ENCODE measurements at regions not wholly inside any gene's neighbourhood (a gene's known extent, or its start where the extent isn't known, plus 50 kb on each side); places are given as distances from the start of the nearest gene placed in this dataset.
"Not testable (repeated sequence)": the region's sequence is repeated elsewhere in the genome, so short reads cannot be mapped to it uniquely, and the experiment has no call there.

DNA sequence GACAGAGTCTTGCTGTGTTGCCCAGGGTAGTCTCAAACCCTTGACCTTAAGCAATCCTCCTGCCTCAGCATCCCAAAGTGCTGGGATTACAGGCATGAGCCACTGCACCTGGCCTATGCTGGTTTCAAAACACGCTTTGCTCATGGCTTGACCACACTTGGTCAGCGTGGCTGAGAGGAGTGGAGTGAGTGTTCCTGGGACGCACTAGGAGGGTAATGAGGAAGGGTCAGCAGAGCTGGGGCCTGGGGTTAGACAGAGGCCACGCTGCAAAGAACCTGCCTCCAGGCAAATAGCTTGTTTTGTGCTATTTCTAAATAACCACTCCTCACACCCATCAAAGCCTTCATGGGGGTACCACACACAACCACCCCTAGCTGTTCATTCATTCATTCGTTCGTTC is 77.9 kb upstream of the TOX2 start:
- no peak for FAIRE-seq

GRCh38 chr20:43835944-43836508 is 78.6 kb upstream of the TOX2 start:
- FAIRE-seq: no peak

DNA sequence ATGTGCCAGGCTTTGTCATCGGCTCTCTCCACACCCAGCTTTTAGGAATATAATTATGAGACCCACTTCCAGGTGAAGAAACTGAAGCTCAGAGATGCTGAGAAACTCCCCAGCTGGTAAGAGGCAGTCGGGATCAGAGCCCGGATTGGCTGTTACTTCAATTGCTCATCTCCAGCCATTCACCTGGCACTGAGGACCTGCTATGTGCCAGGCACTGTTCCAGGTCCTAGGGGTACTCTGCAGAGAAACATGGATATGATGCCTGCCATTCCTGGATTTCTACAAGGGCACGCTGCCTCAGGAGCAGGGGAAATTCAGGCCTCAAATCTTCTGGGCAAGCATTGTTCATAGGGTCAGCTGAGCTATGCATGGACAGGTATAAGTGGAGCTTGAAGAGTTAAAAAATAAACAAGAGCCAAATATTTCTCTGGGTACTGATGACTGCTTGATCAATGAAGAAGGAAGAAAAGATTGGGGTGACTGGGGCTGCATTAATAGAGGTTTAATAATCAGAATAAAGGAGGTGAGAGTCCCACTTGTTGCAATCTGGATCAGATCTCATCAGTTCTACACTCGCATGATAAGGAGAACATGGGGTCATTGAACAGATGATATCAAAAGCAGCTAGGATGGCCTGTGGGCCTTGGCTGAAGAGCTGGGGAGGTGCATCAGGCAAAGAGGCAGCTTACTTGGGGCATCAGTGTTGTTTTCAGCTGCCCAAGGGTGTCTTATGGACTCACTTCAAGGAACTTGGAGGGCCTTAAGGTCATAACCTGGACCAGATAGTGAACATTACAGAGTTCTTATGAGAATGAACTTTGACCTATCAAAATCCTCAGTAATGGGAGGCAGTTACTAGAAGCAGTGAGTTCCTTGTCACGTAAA is 80.9 kb upstream of the TOX2 start:
- no peak for FAIRE-seq

DNA sequence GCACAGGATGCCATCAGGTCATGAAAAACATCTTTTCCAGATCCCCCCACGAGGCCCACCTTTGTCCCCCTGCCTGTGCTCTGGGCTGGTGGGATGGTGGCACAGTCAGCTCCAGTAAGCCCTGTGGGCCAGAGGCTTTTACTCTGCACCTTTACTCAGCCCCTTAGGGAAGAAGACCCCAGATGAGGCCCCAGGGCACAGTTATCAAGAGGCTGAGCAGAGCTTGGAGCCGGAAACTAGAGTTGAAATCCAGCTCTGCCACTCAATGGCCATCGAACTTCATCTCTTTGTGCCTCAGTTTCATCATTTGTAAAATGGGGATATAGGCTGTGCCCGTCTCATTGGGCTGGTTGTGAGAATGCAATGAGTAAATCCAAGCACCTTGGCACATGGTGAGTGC is 81.7 kb upstream of the TOX2 start:
- no peak for FAIRE-seq

DNA sequence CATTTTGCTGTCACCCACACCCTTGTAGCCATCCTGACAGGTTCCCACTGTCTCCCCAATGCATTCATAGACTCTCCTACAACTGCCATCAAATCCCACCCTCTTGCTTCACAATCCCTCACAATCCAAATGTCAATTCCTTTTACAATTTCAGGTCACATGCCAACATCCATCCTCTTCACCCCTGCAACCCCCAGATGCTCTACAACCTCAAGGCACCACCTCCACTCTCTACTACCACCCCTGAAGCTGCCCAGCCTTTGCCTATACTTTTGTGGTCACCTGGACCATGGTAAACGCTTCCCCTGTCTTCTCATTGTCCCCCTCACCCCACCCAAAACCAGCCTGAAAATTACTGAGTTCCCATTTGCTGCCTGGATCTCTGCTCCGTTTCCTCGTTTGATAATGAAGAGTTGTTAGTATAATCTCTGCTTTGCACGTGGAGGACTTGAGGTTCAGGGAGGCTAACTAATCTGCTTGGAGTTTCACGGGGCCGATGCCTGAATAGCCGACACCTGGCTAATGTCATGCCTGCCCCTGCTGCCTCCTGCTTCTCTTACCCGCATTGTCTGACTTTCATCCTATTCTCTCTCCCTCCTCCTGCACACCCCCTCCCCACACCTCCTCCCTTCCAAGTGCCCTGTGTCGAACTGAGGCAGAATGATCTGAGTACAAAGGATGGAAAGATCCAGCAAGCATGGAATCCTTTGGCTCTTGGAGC is 82.4 kb upstream of the TOX2 start:
- FAIRE-seq: no peak

DNA sequence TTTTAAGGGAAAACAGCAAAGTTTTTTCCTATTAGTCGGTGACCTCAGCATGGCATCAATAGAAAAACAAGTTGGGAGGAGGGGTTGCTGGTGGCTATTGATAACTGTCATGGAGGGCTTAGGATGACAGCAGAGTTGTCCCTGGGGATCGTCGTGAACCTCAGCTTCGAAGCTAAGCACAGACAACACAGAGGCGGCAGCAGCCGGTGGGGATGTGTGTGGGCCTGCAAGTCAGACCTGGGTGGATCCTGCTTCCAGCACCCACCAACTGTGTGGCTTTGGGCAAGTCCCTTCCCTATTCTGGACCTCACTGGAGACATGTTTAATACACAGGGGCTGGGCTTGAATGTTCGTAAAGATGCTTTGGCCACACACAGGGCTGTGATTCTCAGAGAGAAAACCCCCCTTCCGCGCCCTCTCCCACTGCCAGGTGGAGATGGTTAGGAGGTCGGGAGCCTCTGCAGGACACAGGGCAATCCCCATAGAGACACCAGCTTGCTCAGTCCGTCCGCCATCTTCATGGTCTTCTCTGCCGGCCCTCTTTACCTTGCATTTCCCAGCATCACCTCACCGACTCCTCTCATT is 83.1 kb upstream of the TOX2 start:
- FAIRE-seq: no peak

DNA sequence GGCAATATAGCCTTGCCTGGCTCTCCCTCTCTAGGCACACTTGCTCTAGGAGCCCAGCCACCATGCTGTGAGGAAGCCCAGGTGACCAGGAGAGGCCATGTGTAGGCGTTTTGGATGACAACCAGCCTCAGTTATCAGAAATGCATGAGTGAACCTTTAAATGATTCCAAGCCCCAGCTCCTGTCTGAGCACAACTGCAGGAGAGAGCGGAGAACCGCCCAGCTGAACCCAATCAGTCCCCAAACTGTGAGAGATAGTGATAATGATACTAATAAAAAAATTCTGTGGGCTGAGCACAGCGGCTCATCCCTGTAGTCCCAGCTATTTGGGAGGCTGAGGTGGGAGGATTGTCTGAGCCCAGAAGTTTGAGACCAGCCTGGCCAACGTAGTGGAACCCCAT is 83.8 kb upstream of the TOX2 start:
- FAIRE-seq: no peak

- FAIRE-seq: no peak
Measured at GRCh38 chr20:43829951-43830690, 84.5 kb upstream of the TOX2 start.

GRCh38 chr20:43827940-43828562 is 86.6 kb upstream of the TOX2 start:
- no peak for FAIRE-seq

DNA sequence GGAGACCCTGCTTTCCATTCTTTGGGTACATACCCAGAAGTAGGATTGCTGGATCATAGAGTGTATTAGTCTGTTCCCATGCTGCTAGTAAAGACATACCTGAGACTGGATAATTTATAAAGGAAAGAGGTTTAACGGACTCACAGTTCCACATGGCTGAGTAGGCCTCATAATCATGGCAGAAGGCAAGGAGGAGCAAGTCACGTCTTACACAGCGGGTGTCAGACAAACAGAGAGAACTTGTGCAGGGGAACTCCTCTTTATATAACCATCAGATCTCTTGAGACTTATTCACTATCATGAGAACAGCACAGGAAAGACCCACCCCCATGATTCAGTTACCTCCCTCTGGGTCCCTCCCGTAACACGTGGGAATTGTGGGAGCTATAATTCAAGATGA is 87.7 kb upstream of the TOX2 start:
- not testable (repeated sequence) for FAIRE-seq

GRCh38 chr20:43825581-43825980 is 89.1 kb upstream of the TOX2 start:
- no peak for FAIRE-seq

- FAIRE-seq: no peak
Measured at GRCh38 chr20:43825051-43825402, 89.6 kb upstream of the TOX2 start.

- no peak for FAIRE-seq
Measured at GRCh38 chr20:43824309-43825050, 90.2 kb upstream of the TOX2 start.

DNA sequence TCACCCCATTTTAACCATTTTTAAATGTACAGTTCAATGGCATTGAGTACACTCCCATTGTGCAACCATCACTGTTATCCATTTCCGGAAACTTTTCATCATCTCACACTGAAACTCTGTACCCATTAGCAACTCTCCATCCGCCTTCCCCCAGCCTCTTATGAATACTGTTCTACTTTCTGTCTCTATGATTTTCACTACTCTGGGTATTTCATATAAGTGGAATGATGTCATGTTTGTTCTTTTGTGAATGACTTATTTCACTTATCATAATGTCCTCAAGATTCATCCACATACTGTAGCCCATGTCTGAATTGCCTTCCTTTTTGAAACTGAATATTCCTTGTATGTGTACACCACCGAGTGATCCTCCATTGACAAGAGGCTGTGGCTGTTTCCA is 92.9 kb upstream of the TOX2 start:
- FAIRE-seq: no peak

DNA sequence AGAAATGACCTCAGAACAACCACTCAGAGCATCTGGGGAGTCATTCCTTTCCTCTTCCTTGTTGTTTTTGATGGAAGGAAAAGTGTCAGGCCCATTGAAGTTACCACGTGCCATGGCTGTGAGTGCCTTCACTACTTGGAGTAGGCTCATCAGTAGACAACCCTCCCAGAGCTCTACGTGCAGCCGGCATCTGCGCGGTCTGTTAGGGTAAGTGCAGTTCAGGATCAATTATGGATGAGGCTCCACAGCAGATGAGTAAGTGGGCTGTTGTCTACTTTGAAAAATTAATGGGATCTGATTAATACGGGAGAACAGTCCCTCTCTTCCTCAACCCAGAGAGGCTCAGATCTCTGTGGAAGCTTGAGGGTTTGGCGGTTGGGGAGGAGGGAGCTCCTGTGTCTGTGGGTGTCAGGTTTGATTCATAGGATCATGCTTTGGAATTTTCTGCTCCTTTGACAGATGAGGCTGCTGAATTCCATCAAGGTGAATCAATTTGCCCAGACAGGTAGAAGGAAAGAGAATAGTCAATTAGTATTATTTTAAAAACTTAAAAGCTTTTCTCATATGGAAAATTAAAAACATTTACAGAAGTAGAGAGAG is 93.8 kb upstream of the TOX2 start:
- no peak for FAIRE-seq

GRCh38 chr20:43812216-43812615 is 85.4 kb upstream of the GTSF1L start:
- FAIRE-seq: no peak

DNA sequence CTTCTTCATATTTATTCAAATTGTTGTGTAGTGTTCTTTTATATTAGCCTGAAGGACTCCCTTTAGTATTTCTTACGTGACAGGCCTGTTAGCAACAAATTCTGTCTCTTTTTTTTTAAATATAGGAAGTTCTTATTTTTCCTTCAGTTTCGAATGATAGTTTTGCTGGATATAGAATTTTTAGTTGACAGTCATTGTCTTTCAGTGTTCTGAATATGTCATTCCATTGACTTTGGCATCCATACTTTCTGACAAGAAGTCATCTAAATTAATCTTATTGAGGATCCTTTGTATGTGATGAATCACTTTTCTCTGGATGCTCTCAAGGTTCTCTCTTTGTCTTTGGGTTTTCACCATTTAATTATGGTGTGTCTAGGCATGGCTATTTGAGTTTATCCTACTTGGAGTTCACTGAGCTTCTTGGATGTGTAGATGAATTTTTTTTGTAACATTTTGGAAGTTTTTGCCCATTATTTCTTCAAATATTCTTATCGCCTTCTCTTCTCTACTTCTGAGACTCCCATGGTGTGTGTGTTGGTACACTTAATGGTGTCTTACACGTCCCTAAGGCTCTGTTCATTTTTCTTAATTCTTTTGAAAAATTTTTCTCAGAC is 82.5 kb upstream of the GTSF1L start:
- FAIRE-seq: no peak

GRCh38 chr20:43804781-43805180 is 78.0 kb upstream of the GTSF1L start:
- FAIRE-seq: no peak

- no peak for FAIRE-seq
Measured at GRCh38 chr20:43803276-43803675, 76.5 kb upstream of the GTSF1L start.

GRCh38 chr20:43800186-43800585 is 73.4 kb upstream of the GTSF1L start:
- no peak for FAIRE-seq

GRCh38 chr20:43799741-43800140 is 72.9 kb upstream of the GTSF1L start:
- FAIRE-seq: no peak

Measured in A204.1 (cell line).